Endothelial cell of umbilical vein (primary cell): ENCODE measurements at regions not wholly inside any gene's neighbourhood (a gene's known extent, or its start where the extent isn't known, plus 50 kb on each side); places are given as distances from the start of the nearest gene placed in this dataset.

ENCODE experiments used
- BruUV-seq: library from RNA; stranded (reverse); fragments of 400-500 nt; replicated peaks from 2 replicates; lab custom pipeline; 2021; lab: Mats Ljungman, UMichigan
- CTCF ChIA-PET: fragments of 300-600, 350-600 bp; sonication (Branson Sonifier 250); formaldehyde crosslinking; loops from one replicate; lab custom pipeline; 2021; ENCODE audit warnings: antibody characterized with exemption, inconsistent platforms; lab: Charles Lee
- POLR2A ChIA-PET: fragments of 300-600, 350-600 bp; sonication (Branson Sonifier 250); formaldehyde crosslinking; loops from one replicate; lab custom pipeline; 2021; ENCODE audit warnings: antibody characterized with exemption, inconsistent platforms; lab: Charles Lee
- DNase-seq: peaks from one replicate; pipeline ENCODE4 v3.0.0-alpha.2; 2011; ENCODE audit warnings: low read depth, low spot score
- FAIRE-seq: peaks from 2 replicates; lab custom pipeline; 2011; peaks lifted over from hg19 to GRCh38; lab: Jason Lieb, UNC
- H2AFZ ChIP-seq: 2 replicates; pipeline ENCODE4 v1.6.0; 2012; ENCODE audit warnings: low read depth, low read length, control low read depth, inconsistent platforms
- H3K27ac ChIP-seq: 2 replicates; pipeline ENCODE4 v1.5.1; 2011; ENCODE audit warnings: low read depth, mild to moderate bottlenecking, control low read depth, low read length, moderate library complexity; ENCODE audit not compliant: insufficient read depth
- H3K27me3 ChIP-seq, 2 experiments: 2 replicates each; pipeline versions ENCODE4 v1.6.0 to v1.6.1; 2011; ENCODE audit warnings: low read length in 2 of 2, mixed read lengths in 1 of 2; ENCODE audit not compliant: control insufficient read depth in 2 of 2, insufficient read depth in 2 of 2
- H3K36me3 ChIP-seq, 2 experiments: 2 replicates in 1 of 2; 3 replicates in 1 of 2; pipeline ENCODE4 v1.5.1; 2011; ENCODE audit warnings: low read length in 2 of 2, mild to moderate bottlenecking in 1 of 2, moderate library complexity in 1 of 2; ENCODE audit not compliant: control insufficient read depth in 2 of 2, insufficient read depth in 2 of 2; ENCODE audit errors: extremely low read depth in 1 of 2
- H3K4me1 ChIP-seq: 3 replicates; pipeline ENCODE4 v1.5.1; 2011; ENCODE audit warnings: mild to moderate bottlenecking, low read length; ENCODE audit not compliant: control insufficient read depth, insufficient read depth; ENCODE audit errors: extremely low read depth
- H3K4me2 ChIP-seq: 2 replicates; pipeline ENCODE4 v1.6.1; 2011; ENCODE audit warnings: low read length, control low read depth, mixed read lengths; ENCODE audit not compliant: insufficient read depth
- H3K4me3 ChIP-seq, 3 experiments: fragments of 200-600 bp in 1 of 3; sonication (generic), shearing (Covaris generic) in 1 of 3; replicated peaks in 1 of 3; 2 replicates each; pipeline ENCODE4 v1.5.1; 2011 to 2016; ENCODE audit warnings: control low read depth in 3 of 3, low read length in 3 of 3, mild to moderate bottlenecking in 2 of 3, inconsistent platforms in 1 of 3, low read depth in 1 of 3, moderate library complexity in 1 of 3; ENCODE audit not compliant: insufficient read depth in 1 of 3
- H3K79me2 ChIP-seq: 2 replicates; pipeline ENCODE4 v1.6.0; 2012; ENCODE audit warnings: low read length, inconsistent platforms; ENCODE audit not compliant: control insufficient read depth, insufficient read depth
- H3K9ac ChIP-seq: replicated peaks from 2 replicates; pipeline ENCODE3; 2011; ENCODE audit warnings: low read length, control low read depth; ENCODE audit not compliant: insufficient read depth; ENCODE audit errors: extremely low read depth
- H3K9me1 ChIP-seq: replicated peaks from 3 replicates; pipeline ENCODE4 v1.6.0; 2011; ENCODE audit warnings: mild to moderate bottlenecking, low read length; ENCODE audit not compliant: control insufficient read depth, insufficient read depth; ENCODE audit errors: extremely low read depth
- H3K9me3 ChIP-seq: replicated peaks from 2 replicates; pipeline ENCODE4 v1.5.1; 2012; ENCODE audit warnings: low read length, inconsistent platforms; ENCODE audit not compliant: control insufficient read depth, insufficient read depth
- H4K20me1 ChIP-seq: replicated peaks from 2 replicates; pipeline ENCODE3; 2011; ENCODE audit warnings: mild to moderate bottlenecking, low read length; ENCODE audit not compliant: control insufficient read depth, insufficient read depth; ENCODE audit errors: extremely low read depth
- EZH2 ChIP-seq: IDR thresholded peaks from 2 replicates; pipeline ENCODE4 v1.6.1; 2012; ENCODE audit warnings: borderline replicate concordance, low read depth, mild to moderate bottlenecking, moderate library complexity, low read length, inconsistent platforms; ENCODE audit not compliant: severe bottlenecking
- GATA2 ChIP-seq: IDR thresholded peaks from 2 replicates; pipeline ENCODE4 v1.7.0; 2011; ENCODE audit warnings: low read depth, mild to moderate bottlenecking, moderate library complexity, mixed read lengths, low read length; ENCODE audit not compliant: insufficient read length, insufficient read depth
- JUN ChIP-seq: IDR thresholded peaks from 2 replicates; pipeline ENCODE4 v1.6.1; 2011; ENCODE audit warnings: borderline replicate concordance, low read depth; ENCODE audit not compliant: insufficient read length, insufficient read depth
- MYC ChIP-seq: IDR thresholded peaks from one replicate; pipeline ENCODE4 v1.6.1; 2011; ENCODE audit warnings: mild to moderate bottlenecking, low read depth, low read length
- POLR2AphosphoS5 ChIP-seq: IDR thresholded peaks from 2 replicates; pipeline ENCODE4 v1.6.1; 2012; ENCODE audit warnings: low read depth, mild to moderate bottlenecking, control low read depth, low read length, moderate library complexity; ENCODE audit not compliant: insufficient read depth
- dilution Hi-C: fragments of 300-500 bp; cut with MboI; formaldehyde crosslinking; loops from one replicate; pipeline ENCODE4 v1.15.0; 2019; ENCODE audit warnings: low sequenced_read_pairs; ENCODE audit not compliant: extremely low pct_ligation_motif_present
- intact Hi-C: fragments of 100-400 bp; cut with micrococcal nuclease; formaldehyde crosslinking; loops from one replicate; pipeline ENCODE4 v1.10.0; 2022
- TF ChIP-seq, protein P1 (sequence below), 2 donors: IDR thresholded peaks; 1 replicate in 1 of 2; 2 replicates in 1 of 2; pipeline ENCODE4 v1.5.1; 2011; ENCODE audit warnings: low read length in 2 of 2, mild to moderate bottlenecking in 2 of 2, moderate library complexity in 2 of 2, control low read depth in 1 of 2, inconsistent platforms in 1 of 2, low read depth in 1 of 2; ENCODE audit not compliant: insufficient read depth in 1 of 2; ENCODE audit errors: extremely low read depth in 1 of 2
- TF ChIP-seq, protein P2 (sequence below): IDR thresholded peaks from 2 replicates; pipeline ENCODE4 v1.6.1; 2011; ENCODE audit not compliant: insufficient read depth, insufficient read length

- FAIRE-seq (no peak), DNase-seq (no peak)
- Histone ChIP-seq H3K9me1 (no peaks in the 10 kb centered on the region), H3K79me2 (no peaks in the 10 kb centered on the region), H3K4me3 (no peak overlapping the region), H3K27me3 (no peaks in the 10 kb centered on the region), H3K9me3 (no peaks in the 10 kb centered on the region), H3K9ac (no peak overlapping the region), H3K27ac (no peak overlapping the region), H3K4me1 (peaks cover 22% of the 10 kb centered on the region), H4K20me1 (no peaks in the 10 kb centered on the region), H2AFZ (no peak overlapping the region), H3K4me2 (no peak overlapping the region), H3K36me3 (no peaks in the 10 kb centered on the region)
- TF ChIP-seq MYC (no peak), GATA2 (no peak), POLR2AphosphoS5 (no peak), EZH2 (no peak), JUN (no peak)
- TF ChIP-seq, protein P1, sequence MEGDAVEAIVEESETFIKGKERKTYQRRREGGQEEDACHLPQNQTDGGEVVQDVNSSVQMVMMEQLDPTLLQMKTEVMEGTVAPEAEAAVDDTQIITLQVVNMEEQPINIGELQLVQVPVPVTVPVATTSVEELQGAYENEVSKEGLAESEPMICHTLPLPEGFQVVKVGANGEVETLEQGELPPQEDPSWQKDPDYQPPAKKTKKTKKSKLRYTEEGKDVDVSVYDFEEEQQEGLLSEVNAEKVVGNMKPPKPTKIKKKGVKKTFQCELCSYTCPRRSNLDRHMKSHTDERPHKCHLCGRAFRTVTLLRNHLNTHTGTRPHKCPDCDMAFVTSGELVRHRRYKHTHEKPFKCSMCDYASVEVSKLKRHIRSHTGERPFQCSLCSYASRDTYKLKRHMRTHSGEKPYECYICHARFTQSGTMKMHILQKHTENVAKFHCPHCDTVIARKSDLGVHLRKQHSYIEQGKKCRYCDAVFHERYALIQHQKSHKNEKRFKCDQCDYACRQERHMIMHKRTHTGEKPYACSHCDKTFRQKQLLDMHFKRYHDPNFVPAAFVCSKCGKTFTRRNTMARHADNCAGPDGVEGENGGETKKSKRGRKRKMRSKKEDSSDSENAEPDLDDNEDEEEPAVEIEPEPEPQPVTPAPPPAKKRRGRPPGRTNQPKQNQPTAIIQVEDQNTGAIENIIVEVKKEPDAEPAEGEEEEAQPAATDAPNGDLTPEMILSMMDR (IDR thresholded peaks at IDR 0.05; ENCODE audit: extremely low read depth in 1 of 2, insufficient read depth in 1 of 2, low read depth in 1 of 2, low read length in 2 of 2) = no peak
- TF ChIP-seq, protein P2, sequence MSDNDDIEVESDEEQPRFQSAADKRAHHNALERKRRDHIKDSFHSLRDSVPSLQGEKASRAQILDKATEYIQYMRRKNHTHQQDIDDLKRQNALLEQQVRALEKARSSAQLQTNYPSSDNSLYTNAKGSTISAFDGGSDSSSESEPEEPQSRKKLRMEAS = no peak
- intact Hi-C loops = no loop called here
- ChIA-PET CTCF (interaction anchor here (1.3 kb wide), 1 partner anchor 9 kb away, joined by 5 read pairs; no protein-coding TSS in a partner anchor), POLR2A (no interaction called here)
- dilution Hi-C loops = no loop called here
- BruUV-seq = no TSS peak
Observed at GRCh38 chr12:88921890-88922532, 341.7 kb upstream of the KITLG start.
